ENCODE measurements at regions not wholly inside any gene's neighbourhood (a gene's known extent, or its start where the extent isn't known, plus 50 kb on each side); places are given as distances from the start of the nearest gene placed in this dataset.

- H3K4me1 ChIP-seq, result no peaks in the 10 kb centered on the region
- no peak overlapping the region for H3K4me3 ChIP-seq
- intact Hi-C loops (cut with DNase I), result no loop called here
- TF ChIP-seq POLR2AphosphoS5 (IDR thresholded peaks at IDR 0.05) (no peak), POLR2A (IDR thresholded peaks at IDR 0.05) (no peak), EP300 (IDR thresholded peaks at IDR 0.05) (no peak)
- TF ChIP-seq, protein P1, sequence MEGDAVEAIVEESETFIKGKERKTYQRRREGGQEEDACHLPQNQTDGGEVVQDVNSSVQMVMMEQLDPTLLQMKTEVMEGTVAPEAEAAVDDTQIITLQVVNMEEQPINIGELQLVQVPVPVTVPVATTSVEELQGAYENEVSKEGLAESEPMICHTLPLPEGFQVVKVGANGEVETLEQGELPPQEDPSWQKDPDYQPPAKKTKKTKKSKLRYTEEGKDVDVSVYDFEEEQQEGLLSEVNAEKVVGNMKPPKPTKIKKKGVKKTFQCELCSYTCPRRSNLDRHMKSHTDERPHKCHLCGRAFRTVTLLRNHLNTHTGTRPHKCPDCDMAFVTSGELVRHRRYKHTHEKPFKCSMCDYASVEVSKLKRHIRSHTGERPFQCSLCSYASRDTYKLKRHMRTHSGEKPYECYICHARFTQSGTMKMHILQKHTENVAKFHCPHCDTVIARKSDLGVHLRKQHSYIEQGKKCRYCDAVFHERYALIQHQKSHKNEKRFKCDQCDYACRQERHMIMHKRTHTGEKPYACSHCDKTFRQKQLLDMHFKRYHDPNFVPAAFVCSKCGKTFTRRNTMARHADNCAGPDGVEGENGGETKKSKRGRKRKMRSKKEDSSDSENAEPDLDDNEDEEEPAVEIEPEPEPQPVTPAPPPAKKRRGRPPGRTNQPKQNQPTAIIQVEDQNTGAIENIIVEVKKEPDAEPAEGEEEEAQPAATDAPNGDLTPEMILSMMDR (IDR thresholded peaks at IDR 0.05), result no peak
- no peak overlapping the region for H3K27ac ChIP-seq
- DNase-seq, result no peak
- H3K27me3 ChIP-seq, result no peaks in the 10 kb centered on the region
- 63 to 78% methylated on average over 3 of the region's 3 CpGs for WGBS, 2 donors
- peaks cover 0 to 2% (median 0%) of the 10 kb centered on the region in 4 donors for H3K9me3 ChIP-seq
- H3K36me3 ChIP-seq, result no peaks in the 10 kb centered on the region
Observed at GRCh38 chr1:187527346-187527745, 698.6 kb downstream of the PLA2G4A start.

DNA sequence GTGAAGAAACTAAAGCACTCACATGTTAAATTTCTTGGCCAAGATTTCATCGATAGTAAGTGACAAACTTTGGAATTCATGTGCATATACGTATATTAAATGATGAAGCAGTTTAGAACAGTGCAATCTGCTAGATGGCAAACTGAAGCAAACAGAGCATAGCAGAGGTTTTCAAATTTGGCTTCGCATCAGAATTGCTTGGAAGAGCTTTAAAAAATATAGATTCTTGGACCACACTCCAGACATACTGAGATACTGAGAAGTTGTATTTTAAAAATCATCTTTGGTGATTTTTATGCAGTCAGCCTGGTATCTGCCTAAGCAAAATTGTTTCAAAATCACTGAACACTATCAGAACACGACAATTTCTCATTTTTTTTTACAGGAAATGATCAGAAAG, 709.2 kb downstream of the PLA2G4A start:
- no peaks in the 10 kb centered on the region for H3K36me3 ChIP-seq
- no peak overlapping the region for H3K27ac ChIP-seq
- intact Hi-C loops (cut with DNase I), result no loop called here
- 65 to 69% methylated on average over 4 of the region's 4 CpGs for WGBS, 2 donors
- peaks cover 0 to 1% (median 0%) of the 10 kb centered on the region in 4 donors for H3K9me3 ChIP-seq
- H3K4me1 ChIP-seq, result no peaks in the 10 kb centered on the region
- TF ChIP-seq POLR2A (IDR thresholded peaks at IDR 0.05), result no peak
- TF ChIP-seq, protein P1 (IDR thresholded peaks at IDR 0.05), result no peak
- no peak for TF ChIP-seq POLR2AphosphoS5 (IDR thresholded peaks at IDR 0.05)
- TF ChIP-seq EP300 (IDR thresholded peaks at IDR 0.05), result no peak
- no peaks in the 10 kb centered on the region for H3K27me3 ChIP-seq
- no peak overlapping the region for H3K4me3 ChIP-seq
- no peak for DNase-seq

- no peaks in the 10 kb centered on the region for H3K9me3 ChIP-seq
- H3K36me3 ChIP-seq, result no peaks in the 10 kb centered on the region
- H3K4me1 ChIP-seq, result no peaks in the 10 kb centered on the region
- intact Hi-C loops (cut with DNase I), result no loop called here
- 86 to 90% methylated on average over 3 of the region's 3 CpGs for WGBS, 2 donors
- no peak overlapping the region for H3K27ac ChIP-seq
- H3K27me3 ChIP-seq, result no peaks in the 10 kb centered on the region
- TF ChIP-seq EP300 (IDR thresholded peaks at IDR 0.05) (no peak), POLR2A (IDR thresholded peaks at IDR 0.05) (no peak), POLR2AphosphoS5 (IDR thresholded peaks at IDR 0.05) (no peak)
- TF ChIP-seq, protein P1 (IDR thresholded peaks at IDR 0.05), result no peak
- no peak for DNase-seq
- H3K4me3 ChIP-seq, result no peak overlapping the region
Observed at GRCh38 chr1:187549540-187549939, 720.8 kb downstream of the PLA2G4A start.

DNA sequence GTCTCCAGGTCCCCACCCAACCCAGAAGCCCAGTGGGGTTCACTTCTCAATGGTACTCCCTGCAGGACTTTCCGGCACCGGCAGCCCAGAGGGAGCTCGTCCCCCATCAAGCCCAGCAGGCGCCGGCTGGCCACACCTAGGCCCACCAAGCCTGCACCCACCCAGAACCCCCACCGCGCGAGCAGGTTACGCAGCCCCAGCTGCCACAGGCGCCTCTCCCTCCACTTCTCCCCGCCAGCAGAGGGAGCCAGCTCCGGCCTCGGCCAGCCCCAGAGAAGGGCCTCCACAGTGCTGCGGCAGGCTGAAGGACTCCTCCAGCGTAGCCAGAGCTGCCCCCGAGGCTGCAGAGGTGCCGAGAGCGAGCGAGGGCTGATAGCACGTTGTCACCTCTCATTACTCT, 722.3 kb downstream of the PLA2G4A start:
- H3K4me1 ChIP-seq, result no peaks in the 10 kb centered on the region
- intact Hi-C loops (cut with DNase I), result no loop called here
- H3K9me3 ChIP-seq, result no peaks in the 10 kb centered on the region
- peak; percentile 63 for DNase-seq
- no peak overlapping the region for H3K4me3 ChIP-seq
- TF ChIP-seq POLR2AphosphoS5 (IDR thresholded peaks at IDR 0.05), result no peak
- TF ChIP-seq EP300 (IDR thresholded peaks at IDR 0.05), result no peak
- TF ChIP-seq POLR2A (IDR thresholded peaks at IDR 0.05), result no peak
- TF ChIP-seq, protein P1 (IDR thresholded peaks at IDR 0.05), result no peak
- no peaks in the 10 kb centered on the region for H3K36me3 ChIP-seq
- no peaks in the 10 kb centered on the region for H3K27me3 ChIP-seq
- H3K27ac ChIP-seq, result no peak overlapping the region
- WGBS, 2 donors, result 93 to 96% methylated on average over 20 of the region's 20 CpGs

GRCh38 chr1:187563191-187563590, 734.4 kb downstream of the PLA2G4A start:
- no peaks in the 10 kb centered on the region for H3K27me3 ChIP-seq
- 77 to 84% methylated on average over 3 of the region's 3 CpGs for WGBS, 2 donors
- TF ChIP-seq, protein P1 (IDR thresholded peaks at IDR 0.05), result no peak
- TF ChIP-seq POLR2A (IDR thresholded peaks at IDR 0.05) (no peak), EP300 (IDR thresholded peaks at IDR 0.05) (no peak), POLR2AphosphoS5 (IDR thresholded peaks at IDR 0.05) (no peak)
- H3K9me3 ChIP-seq, result no peaks in the 10 kb centered on the region
- no peaks in the 10 kb centered on the region for H3K36me3 ChIP-seq
- no peak overlapping the region for H3K4me3 ChIP-seq
- no peaks in the 10 kb centered on the region for H3K4me1 ChIP-seq
- no peak for DNase-seq
- H3K27ac ChIP-seq, result no peak overlapping the region
- intact Hi-C loops (cut with DNase I), result no loop called here

All from sigmoid colon (tissue), 6 donors.